ENCODE measurements at regions not wholly inside any gene's neighbourhood (a gene's known extent, or its start where the extent isn't known, plus 50 kb on each side); places are given as distances from the start of the nearest gene placed in this dataset.
"Not testable (repeated sequence)": the region's sequence is repeated elsewhere in the genome, so short reads cannot be mapped to it uniquely, and the experiment has no call there.

DNA sequence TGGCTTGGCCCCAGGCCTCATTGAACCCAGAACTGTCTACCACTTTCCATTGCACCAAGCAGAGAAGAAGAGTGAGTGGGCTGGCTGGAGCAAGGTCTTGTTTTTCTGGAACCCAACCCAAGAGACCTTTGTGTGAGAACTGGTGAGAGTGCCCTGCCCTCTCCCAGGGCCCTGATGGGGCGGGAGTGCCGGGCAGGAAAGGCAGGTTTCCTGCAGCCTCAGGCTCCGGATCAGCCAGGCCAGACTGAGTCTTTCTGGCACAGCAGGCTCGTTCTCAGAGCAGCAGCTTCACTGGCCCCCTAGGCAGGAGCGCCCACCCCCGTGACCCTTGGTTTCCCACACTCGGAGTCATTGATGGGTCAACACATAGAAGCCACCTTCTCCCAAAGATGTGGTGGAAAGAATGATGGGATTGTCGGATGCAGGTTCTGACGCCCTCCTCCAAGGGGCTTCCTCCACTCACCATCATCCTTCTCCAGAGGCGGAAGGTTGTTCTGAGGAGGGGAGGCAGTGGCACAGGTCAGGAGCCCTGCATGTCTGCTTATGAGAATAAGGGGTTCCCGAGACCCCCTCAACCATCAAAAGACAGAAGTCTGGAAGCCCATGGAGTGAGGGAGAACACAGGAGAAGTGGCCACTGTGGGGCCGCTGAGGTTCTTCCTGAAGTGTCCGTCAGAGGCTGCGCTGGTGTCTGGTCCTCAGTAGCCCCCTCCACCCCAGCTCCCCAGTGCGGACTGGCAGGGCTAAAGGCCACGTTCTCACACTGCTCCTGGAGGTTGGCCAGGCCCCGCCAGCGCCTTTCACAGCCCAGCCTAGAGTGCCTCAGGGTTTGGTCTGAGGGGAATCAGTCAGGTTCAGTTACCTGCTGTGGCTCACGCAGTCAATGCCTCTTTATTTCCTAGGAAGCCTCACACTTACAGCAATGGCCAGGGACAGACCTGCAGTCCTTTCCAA lies 62.8 kb upstream of the LAPTM4A start:
- ATAC-seq (ENCODE audit: insufficient number of reproducible peaks, low FRiP score, low read depth) (no peak), DNase-seq (ENCODE audit: low spot score) (no peak)
- Histone ChIP-seq H3K9me3 (peaks cover 5% of the 10 kb centered on the region), H3K27me3 (replicated peaks; ENCODE audit: insufficient read depth) (no peaks in the 10 kb centered on the region), H3K4me1 (ENCODE audit: control insufficient read depth in 1 of 2, low read depth in 2 of 2) (no peaks in the 10 kb centered on the region), H3K27ac (no peak overlapping the region), H3K4me3 (no peak overlapping the region), H3K36me3 (no peaks in the 10 kb centered on the region)
- TF ChIP-seq, protein P1, sequence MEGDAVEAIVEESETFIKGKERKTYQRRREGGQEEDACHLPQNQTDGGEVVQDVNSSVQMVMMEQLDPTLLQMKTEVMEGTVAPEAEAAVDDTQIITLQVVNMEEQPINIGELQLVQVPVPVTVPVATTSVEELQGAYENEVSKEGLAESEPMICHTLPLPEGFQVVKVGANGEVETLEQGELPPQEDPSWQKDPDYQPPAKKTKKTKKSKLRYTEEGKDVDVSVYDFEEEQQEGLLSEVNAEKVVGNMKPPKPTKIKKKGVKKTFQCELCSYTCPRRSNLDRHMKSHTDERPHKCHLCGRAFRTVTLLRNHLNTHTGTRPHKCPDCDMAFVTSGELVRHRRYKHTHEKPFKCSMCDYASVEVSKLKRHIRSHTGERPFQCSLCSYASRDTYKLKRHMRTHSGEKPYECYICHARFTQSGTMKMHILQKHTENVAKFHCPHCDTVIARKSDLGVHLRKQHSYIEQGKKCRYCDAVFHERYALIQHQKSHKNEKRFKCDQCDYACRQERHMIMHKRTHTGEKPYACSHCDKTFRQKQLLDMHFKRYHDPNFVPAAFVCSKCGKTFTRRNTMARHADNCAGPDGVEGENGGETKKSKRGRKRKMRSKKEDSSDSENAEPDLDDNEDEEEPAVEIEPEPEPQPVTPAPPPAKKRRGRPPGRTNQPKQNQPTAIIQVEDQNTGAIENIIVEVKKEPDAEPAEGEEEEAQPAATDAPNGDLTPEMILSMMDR (IDR thresholded peaks at IDR 0.05) = no peak

DNA sequence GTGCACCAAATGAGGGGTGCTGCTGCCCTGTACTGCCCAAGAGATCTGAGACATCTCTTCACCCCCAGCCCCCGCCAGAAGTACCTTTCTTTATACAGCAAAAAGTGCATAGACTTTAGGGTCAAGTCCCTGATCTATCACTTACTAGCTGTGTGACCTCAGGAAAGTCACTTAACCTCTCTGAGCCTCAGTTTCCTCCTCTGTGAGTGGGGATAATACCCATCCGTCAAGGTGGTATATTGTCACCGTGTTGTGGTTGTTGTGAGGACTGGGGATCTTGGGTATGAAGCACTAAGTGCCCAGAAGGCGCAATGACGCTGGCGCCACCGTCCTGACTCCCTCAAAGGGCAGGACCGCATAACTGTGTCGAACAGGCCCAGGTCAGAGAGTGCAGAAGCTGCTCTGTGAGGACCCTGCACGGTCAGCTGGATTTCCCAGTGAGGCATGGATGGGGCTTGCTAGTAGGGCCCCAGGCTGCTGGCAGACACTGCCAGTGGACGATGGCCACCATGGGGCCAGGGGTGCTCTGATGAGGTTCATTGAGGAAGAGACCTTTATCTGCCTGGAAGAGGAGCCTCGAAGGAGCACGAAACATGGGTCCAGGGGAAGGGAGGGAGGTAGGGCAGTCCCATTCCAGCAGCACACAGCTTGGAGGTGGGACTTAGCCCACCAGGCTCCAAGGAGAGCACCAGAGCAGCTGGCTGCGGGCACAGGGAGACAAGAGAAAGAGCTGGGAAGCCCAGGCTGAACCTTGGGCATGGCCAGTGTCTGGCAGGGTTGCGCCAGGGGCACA lies 61.8 kb upstream of the LAPTM4A start:
- TF ChIP-seq, protein P1 (IDR thresholded peaks at IDR 0.05) = no peak
- no peak overlapping the region for H3K4me3 ChIP-seq
- H3K36me3 ChIP-seq = no peaks in the 10 kb centered on the region
- ATAC-seq (ENCODE audit: insufficient number of reproducible peaks, low FRiP score, low read depth) = no peak
- peaks cover 5% of the 10 kb centered on the region for H3K9me3 ChIP-seq
- no peaks in the 10 kb centered on the region for H3K4me1 ChIP-seq (ENCODE audit: control insufficient read depth in 1 of 2, low read depth in 2 of 2)
- no peaks in the 10 kb centered on the region for H3K27me3 ChIP-seq (replicated peaks; ENCODE audit: insufficient read depth)
- no peak overlapping the region for H3K27ac ChIP-seq
- DNase-seq (ENCODE audit: low spot score) = no peak

DNA sequence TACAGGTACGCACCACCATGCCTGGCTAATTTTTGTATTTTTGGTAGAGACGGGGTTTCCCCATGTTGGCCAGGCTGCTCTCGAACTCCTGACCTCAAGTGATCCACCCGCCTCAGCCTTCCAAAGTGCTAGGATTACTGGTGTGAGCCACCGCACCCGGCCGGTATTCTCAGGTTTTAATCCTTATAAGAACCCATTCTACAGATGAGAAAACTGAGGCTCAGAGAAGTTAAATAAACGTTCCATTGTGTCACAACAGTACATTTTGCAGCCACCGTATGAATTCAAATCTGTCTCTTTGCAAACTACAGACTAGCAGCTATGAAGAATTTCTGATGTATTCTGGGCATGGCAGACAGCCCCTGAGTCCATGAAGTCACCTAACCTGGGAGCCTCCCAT lies 60.9 kb upstream of the LAPTM4A start:
- H3K27ac ChIP-seq; H3K27me3 ChIP-seq (replicated peaks; ENCODE audit: insufficient read depth); H3K36me3 ChIP-seq; ATAC-seq (ENCODE audit: insufficient number of reproducible peaks, low FRiP score, low read depth); DNase-seq (ENCODE audit: low spot score); H3K4me1 ChIP-seq (ENCODE audit: control insufficient read depth in 1 of 2, low read depth in 2 of 2); H3K4me3 ChIP-seq; H3K9me3 ChIP-seq: not testable (repeated sequence)

DNA sequence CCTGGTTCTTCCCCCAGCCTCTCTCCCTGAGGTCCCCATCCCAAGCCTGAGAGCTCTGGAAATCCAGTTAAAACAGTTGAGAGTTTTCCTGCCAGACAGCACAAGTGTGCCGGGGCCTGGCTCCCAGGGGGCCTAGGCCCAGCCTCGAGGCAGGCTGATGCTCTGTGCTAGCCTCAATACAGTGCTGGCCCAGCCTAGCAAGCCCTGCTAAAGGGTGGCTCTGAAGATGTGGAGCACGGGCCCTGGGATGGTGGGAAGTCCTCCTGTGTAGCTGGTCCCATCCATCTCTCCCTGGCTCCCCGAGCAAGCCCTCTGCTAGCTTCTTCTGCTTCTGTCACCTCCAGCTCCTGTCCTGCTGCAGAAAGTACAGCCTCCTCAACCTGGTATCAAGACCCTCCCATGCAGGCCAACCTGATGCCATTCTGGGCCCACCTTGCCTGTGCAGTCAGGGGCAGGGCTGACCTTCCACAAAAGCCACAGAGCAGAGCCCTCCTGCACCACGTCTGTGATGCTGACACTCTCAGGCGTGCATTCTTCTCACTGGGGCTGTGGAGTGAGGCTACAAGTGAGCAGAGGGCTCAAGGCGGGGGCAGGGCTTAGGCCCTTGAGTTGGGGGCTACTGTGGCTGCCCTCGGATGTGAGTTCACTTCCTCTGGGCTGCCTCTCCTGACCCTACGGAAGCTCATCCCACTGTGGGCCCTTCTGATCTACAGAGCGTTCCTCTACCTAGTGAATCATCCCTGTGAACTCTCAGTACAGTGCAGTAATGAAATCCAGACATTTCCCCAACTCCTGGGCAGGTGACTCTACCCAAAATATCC lies 60.1 kb upstream of the LAPTM4A start:
- DNase-seq (ENCODE audit: low spot score) = no peak

DNA sequence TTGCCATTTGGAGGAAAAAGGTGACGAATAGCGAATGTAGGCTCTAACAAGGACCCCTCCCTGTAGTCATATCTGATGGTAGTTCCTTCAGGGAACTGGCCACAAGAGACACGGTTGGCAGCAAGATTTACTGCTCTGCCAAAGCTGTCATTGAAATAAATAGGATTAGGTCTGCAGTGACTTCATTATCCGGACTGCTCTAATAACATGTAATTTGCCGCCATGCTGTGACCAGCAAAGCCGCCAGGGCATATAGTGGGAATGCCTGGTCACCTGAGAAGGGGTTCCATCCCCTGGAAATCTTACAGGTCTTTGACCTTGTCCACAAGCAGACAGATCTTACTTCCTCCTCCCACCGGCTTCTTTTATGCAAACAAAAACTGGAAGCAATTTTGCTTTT lies 59.4 kb upstream of the LAPTM4A start:
- no peak overlapping the region for H3K4me3 ChIP-seq
- DNase-seq (ENCODE audit: low spot score) (no peak), ATAC-seq (ENCODE audit: insufficient number of reproducible peaks, low FRiP score, low read depth) (no peak)
- H3K9me3 ChIP-seq = peaks cover 5% of the 10 kb centered on the region
- H3K27ac ChIP-seq = no peak overlapping the region
- H3K36me3 ChIP-seq = no peaks in the 10 kb centered on the region
- no peaks in the 10 kb centered on the region for H3K27me3 ChIP-seq (replicated peaks; ENCODE audit: insufficient read depth)
- H3K4me1 ChIP-seq (ENCODE audit: control insufficient read depth in 1 of 2, low read depth in 2 of 2) = no peaks in the 10 kb centered on the region
- TF ChIP-seq, protein P1 (IDR thresholded peaks at IDR 0.05) = no peak

More for the DNA sequence above, 60.1 kb upstream of the LAPTM4A start:
- H3K27ac ChIP-seq = no peak overlapping the region
- H3K4me1 ChIP-seq (ENCODE audit: control insufficient read depth in 1 of 2, low read depth in 2 of 2) = no peaks in the 10 kb centered on the region
- no peak overlapping the region for H3K4me3 ChIP-seq
- no peak for ATAC-seq (ENCODE audit: insufficient number of reproducible peaks, low FRiP score, low read depth)
- no peaks in the 10 kb centered on the region for H3K27me3 ChIP-seq (replicated peaks; ENCODE audit: insufficient read depth)
- TF ChIP-seq, protein P1 (IDR thresholded peaks at IDR 0.05) = no peak
- no peaks in the 10 kb centered on the region for H3K36me3 ChIP-seq
- H3K9me3 ChIP-seq = peaks cover 5% of the 10 kb centered on the region

Measured in thoracic aorta (tissue), 2 donors.